Activated naive CD4-positive, alpha-beta T cell treated with anti-CD3 and anti-CD28 coated beads for 36 hours (primary cell): ENCODE measurements at regions not wholly inside any gene's neighbourhood (a gene's known extent, or its start where the extent isn't known, plus 50 kb on each side); places are given as distances from the start of the nearest gene placed in this dataset.

Experiments
- CTCF ChIA-PET: fragments of 350-600 bp; sonication (Branson Sonifier 250); formaldehyde crosslinking; loops from one replicate; lab custom pipeline; 2021; ENCODE audit warnings: antibody characterized with exemption; lab: Charles Lee
- DNase-seq: peaks from one replicate; pipeline ENCODE4 v3.0.0-alpha.2; 2020
- H3K27ac Mint-ChIP-seq: one replicate; pipeline ENCODE4 v1.8.0; 2021; ENCODE audit warnings: mild to moderate bottlenecking, mixed read lengths
- H3K27me3 Mint-ChIP-seq: one replicate; pipeline ENCODE4 v1.8.0; 2021; ENCODE audit warnings: low read depth, mixed read lengths
- H3K36me3 Mint-ChIP-seq: one replicate; pipeline ENCODE4 v1.8.0; 2021; ENCODE audit warnings: low read depth, mixed read lengths
- H3K4me1 Mint-ChIP-seq: one replicate; pipeline ENCODE4 v1.8.0; 2021; ENCODE audit warnings: low read depth, mixed read lengths
- H3K4me3 Mint-ChIP-seq: one replicate; pipeline ENCODE4 v1.8.0; 2021; ENCODE audit warnings: mild to moderate bottlenecking, moderate library complexity, mixed read lengths
- H3K9me3 Mint-ChIP-seq: one replicate; pipeline ENCODE4 v1.8.0; 2021; ENCODE audit warnings: mixed read lengths
- intact Hi-C: fragments of 100-400 bp; cut with micrococcal nuclease; formaldehyde crosslinking; loops from one replicate; pipeline ENCODE4 v1.15.1; 2023

DNA sequence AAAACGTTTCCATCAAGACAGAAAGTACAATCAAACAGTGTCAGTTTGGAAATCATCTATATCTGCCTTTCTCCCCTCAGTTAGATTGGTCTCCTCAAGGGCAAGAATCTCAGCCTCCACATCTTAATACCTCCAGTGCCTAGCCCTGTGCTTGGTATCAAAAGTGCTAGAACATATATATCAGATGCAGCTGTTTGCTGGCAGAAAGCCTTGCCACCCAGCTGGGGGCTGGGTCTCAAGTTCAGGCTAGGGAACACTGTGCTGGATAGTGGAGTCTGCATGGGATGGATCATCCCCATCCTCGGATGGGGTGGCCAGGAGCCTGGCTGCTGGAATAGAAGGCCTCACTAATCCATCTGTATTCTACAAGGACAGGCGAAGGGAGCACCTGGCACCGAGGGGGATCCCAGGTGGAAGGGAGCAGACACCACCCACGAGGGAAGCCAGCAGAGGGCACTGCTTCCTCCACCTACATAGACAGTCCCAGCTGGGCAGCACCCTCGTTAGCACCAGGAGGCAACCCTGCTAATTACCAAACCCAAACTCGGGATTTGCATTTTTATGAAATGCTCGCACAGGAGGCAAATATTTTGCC lies 602.2 kb downstream of the BUD13 start:
- Mint-ChIP-seq H3K4me1 (no peaks in the 10 kb centered on the region), H3K9me3 (no peaks in the 10 kb centered on the region), H3K27me3 (peaks cover 11% of the 10 kb centered on the region), H3K27ac (no peak overlapping the region), H3K36me3 (no peaks in the 10 kb centered on the region), H3K4me3 (no peak overlapping the region)
- intact Hi-C loops: no loop called here
- DNase-seq: no peak
- CTCF ChIA-PET: interaction anchor here (0.6 kb wide), 1 partner anchor 35 kb away, joined by 3 read pairs; no protein-coding TSS in a partner anchor

DNA sequence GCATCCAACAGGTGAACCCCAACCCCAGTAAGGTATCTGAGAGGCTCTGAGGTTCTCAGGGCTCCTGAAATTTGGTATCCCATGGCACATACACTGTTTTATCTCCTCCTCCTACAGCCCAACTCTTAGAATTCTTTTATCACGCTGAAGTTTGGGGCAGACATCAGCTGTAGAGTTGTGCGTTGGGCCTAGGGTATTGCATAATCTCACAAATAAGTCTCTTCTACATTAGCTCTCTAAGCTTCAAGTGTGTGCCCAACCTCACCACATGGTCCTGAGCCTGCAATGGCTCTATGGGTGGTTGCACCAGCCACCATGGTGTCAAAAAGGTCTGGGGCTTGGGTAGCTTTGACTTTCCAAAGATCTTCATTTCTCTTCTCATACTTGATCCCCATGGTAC lies 603.0 kb downstream of the BUD13 start:
- CTCF ChIA-PET: no interaction called here
- Mint-ChIP-seq H3K27ac (no peak overlapping the region), H3K9me3 (no peaks in the 10 kb centered on the region), H3K4me3 (no peak overlapping the region), H3K27me3 (peaks cover 13% of the 10 kb centered on the region), H3K4me1 (no peaks in the 10 kb centered on the region), H3K36me3 (no peaks in the 10 kb centered on the region)
- DNase-seq: no peak
- intact Hi-C loops: no loop called here

DNA sequence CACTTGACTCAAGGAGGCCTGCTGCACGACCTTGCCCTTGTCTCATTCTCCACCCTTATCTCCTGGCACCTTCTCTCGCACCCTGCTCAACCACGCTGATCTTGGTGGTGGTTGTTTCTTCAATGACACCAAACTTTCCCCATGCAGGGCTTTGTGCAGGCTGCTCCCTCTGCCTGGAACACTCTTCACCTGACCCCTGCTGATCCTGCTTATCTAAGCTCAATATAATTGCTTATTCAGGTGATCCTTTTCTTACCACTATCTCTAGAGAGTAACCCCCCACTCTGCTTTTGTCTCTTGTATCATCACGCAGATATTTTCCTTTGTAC lies 604.4 kb downstream of the BUD13 start:
- intact Hi-C loops: no loop called here
- H3K36me3 Mint-ChIP-seq: no peaks in the 10 kb centered on the region
- peaks cover 11% of the 10 kb centered on the region for H3K27me3 Mint-ChIP-seq
- no peak overlapping the region for H3K4me3 Mint-ChIP-seq
- no peaks in the 10 kb centered on the region for H3K4me1 Mint-ChIP-seq
- no peak for DNase-seq
- H3K9me3 Mint-ChIP-seq: no peaks in the 10 kb centered on the region
- CTCF ChIA-PET: no interaction called here
- no peak overlapping the region for H3K27ac Mint-ChIP-seq

DNA sequence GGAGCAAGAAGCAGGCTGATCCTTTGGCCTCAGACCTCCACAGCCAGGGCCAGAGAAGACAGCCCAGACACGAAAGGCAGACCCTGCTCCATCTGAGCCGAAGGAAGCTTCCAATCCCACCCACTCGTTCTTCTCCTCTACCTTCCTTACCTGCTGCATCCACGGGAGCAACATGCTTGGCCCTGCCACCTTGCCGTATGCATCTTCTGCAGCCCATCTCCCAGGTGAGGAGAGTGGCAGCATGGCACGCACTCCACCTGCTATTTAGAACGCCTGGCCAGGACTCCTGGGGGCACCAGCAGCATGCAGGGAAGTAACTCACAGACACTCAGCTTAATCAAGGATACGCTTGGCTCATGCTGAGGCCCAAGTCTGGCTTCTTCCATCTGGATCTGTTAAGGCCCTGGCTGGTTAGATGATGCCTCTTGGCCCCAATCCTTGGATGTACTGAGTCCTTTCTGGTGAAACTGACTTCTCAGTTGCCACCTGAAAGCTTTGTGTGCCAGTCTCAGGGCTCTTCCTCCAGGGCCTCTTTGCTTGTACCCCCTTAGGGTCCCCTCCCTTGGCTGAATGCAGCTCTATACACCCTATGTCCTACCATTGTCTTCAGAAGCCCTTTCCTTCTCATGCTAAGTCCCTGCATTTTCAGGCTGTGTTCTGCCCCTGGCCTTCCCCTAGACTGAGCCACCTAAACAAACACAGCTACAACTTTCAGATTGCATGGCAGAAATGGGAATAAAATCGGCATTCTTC lies 604.9 kb downstream of the BUD13 start:
- Mint-ChIP-seq H3K27ac (no peak overlapping the region), H3K36me3 (no peaks in the 10 kb centered on the region), H3K4me3 (no peak overlapping the region), H3K4me1 (no peaks in the 10 kb centered on the region), H3K9me3 (no peaks in the 10 kb centered on the region), H3K27me3 (peaks cover 14% of the 10 kb centered on the region)
- CTCF ChIA-PET: no interaction called here
- DNase-seq: no peak
- intact Hi-C loops: no loop called here

DNA sequence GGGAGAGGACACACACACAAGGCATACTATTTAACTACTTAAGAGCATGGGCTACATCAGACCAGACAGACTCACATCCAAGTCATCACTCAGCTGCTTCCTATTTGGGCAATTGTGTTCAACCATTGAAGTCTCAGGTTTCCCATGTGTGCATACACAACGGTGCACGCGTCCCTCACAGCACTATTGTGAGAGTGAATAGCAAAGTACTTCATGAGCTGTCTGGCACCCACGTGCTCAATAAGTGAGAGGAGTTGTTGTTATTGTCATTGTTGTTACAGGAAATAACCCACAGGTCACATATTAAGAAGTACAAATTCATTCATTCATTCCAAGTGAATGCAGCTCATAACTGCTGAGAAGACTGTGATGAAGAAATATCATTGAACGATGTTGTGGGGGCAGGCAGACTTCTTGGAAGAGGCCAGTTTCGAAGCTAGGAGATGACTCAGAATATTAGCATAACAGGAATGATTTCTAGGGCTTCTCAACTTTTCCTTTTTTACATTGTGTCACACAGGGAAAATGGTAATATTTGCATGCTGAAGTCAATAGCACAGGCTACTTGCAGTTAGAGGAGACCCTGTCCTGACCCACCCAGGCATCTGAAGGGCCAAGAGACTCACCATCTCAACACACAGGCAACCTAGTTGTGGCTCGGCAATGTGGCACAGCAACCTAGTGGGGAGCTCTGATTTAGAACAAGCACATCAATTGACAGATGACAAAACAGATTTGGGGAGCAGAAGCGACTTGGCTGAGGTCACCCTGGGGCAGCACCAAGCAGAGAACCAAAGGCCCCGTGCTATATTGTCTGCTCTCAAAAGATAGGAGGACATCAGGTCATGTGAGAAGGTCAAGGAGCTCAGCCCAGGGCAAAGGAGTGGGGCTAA lies 606.0 kb downstream of the BUD13 start:
- no peak overlapping the region for H3K4me3 Mint-ChIP-seq
- H3K27ac Mint-ChIP-seq: no peak overlapping the region
- peaks cover 17% of the 10 kb centered on the region for H3K27me3 Mint-ChIP-seq
- no peaks in the 10 kb centered on the region for H3K4me1 Mint-ChIP-seq
- intact Hi-C loops: no loop called here
- no peaks in the 10 kb centered on the region for H3K9me3 Mint-ChIP-seq
- DNase-seq: no peak
- CTCF ChIA-PET: no interaction called here
- H3K36me3 Mint-ChIP-seq: no peaks in the 10 kb centered on the region

DNA sequence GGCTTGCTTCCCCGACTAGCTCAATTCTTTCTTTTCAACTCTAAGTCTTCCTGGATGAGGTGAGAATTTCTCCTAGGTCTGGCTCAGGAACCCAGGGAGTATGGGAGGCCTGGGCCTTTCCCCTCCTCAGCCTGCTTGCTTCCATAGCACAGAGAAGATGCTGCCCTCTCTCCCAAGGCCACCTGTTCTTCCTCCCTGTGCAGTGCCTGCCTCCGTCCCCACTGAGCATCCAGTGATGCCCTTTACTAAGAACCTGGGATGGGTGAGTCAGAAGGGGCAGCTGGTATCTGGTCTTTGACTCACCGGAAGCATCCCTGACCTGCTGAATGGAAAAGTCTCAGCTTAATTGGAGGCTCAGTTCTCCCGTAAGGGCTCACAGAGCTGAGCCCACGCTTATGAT lies 607.9 kb downstream of the BUD13 start:
- no peaks in the 10 kb centered on the region for H3K4me1 Mint-ChIP-seq
- CTCF ChIA-PET: no interaction called here

DNA sequence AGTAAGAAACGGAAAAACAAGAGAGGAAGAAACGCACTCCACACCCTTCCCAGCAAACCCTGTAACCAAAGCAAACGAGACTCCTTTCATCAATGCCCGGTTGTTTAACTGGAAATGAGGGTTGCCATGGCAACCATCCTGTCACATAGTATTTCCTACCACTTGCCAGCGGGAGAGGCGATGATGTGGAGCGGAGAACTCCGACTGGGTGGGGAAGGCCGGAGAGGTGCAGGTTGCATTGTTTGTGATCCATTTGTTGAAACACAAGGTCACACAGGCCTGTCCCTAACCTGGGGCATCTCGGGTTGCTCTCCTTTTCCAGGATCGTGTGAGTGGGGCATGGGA lies 609.9 kb downstream of the BUD13 start:
- no peaks in the 10 kb centered on the region for H3K9me3 Mint-ChIP-seq
- CTCF ChIA-PET: no interaction called here

More for the DNA sequence above, 607.9 kb downstream of the BUD13 start:
- no peak for DNase-seq
- Mint-ChIP-seq H3K9me3 (no peaks in the 10 kb centered on the region), H3K27ac (no peak overlapping the region), H3K4me3 (no peak overlapping the region), H3K27me3 (peaks cover 17% of the 10 kb centered on the region), H3K36me3 (no peaks in the 10 kb centered on the region)
- intact Hi-C loops: no loop called here

DNA sequence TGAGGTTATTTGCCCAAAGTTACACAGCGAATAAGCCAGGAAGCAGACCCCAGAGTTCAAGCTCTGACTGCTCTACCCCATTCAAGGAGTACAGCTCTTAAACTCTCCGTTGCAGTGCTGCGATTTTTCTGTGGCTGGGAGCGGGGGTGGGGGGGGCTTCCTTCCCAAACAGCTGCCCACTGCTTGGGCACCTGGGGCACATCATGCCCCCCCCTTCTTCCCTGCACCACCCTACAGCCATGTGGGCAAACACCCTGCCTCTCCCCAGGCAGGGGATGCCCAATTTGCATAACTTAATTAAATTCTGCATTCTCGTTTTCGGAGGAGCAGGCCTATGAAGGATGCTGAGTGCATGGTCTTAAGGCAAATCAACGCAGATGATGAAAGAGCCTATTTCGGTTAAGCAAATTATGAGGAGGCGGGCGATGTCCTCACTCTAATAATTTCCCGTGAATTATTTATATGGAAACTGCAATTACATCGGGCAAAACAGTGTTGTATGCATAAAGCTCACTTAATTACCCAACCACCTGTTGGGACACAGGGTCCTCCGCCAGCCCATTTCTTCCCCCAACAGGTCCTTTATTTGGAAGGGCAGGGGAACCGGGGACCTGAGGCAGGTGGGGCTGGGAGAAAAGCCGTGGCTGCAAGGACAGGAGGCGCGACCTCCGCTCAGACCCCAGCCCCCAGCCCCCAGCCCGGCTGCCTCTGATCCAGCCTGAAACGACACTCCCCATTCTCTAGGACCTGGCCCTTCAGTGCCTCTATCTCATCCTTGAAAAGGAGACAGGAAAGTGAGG lies 610.5 kb downstream of the BUD13 start:
- H3K27ac Mint-ChIP-seq: no peak overlapping the region
- intact Hi-C loops: no loop called here
- no peaks in the 10 kb centered on the region for H3K4me1 Mint-ChIP-seq
- CTCF ChIA-PET: no interaction called here
- H3K27me3 Mint-ChIP-seq: peaks cover 17% of the 10 kb centered on the region
- H3K36me3 Mint-ChIP-seq: no peaks in the 10 kb centered on the region
- H3K9me3 Mint-ChIP-seq: no peaks in the 10 kb centered on the region
- no peak overlapping the region for H3K4me3 Mint-ChIP-seq
- no peak for DNase-seq

More for the DNA sequence above, 609.9 kb downstream of the BUD13 start:
- intact Hi-C loops: no loop called here
- Mint-ChIP-seq H3K27ac (no peak overlapping the region), H3K27me3 (peaks cover 17% of the 10 kb centered on the region), H3K4me3 (no peak overlapping the region), H3K4me1 (no peaks in the 10 kb centered on the region), H3K36me3 (no peaks in the 10 kb centered on the region)
- DNase-seq: no peak

DNA sequence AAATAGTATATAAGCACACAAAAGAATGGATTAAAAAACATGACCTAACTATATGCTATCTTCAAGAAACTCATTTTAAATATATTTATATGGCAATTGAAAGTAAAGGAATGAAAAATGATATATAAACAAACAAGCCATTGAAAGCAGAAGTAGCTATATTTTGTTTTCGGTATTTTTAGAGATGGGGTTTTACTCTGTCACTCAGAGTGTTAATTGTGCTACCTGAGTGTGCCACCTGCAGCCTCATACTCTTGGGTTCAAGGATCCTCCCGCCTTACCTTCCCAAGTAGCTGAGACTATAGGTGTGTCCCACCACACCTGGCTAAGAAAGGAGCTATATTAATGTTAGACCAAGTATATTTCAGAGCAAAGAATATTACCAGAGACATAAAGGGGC lies 624.1 kb downstream of the BUD13 start:
- intact Hi-C loops: no loop called here
- Mint-ChIP-seq H3K27me3 (peaks cover 7% of the 10 kb centered on the region), H3K9me3 (peaks cover 3% of the 10 kb centered on the region), H3K36me3 (no peaks in the 10 kb centered on the region), H3K27ac (no peak overlapping the region), H3K4me1 (no peaks in the 10 kb centered on the region), H3K4me3 (no peak overlapping the region)
- CTCF ChIA-PET: no interaction called here
- DNase-seq: no peak

DNA sequence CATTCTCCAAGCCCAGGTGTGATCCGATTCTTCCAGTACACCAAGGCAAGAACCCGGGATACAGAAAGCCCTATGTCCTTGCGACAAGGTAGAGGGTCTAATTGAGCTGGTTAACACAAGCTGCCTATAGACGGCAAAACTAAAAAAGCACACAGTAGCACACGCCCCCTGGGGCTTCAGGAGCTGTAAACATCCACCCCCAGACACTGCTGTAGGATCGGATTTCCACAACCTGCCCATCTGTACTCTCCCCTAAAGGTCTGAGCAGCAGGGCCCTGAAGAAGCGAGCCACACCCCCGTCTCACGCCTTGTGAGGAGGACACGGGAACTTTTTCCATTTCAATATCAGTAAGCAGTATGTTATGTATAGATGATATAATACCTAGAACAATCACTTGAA lies 624.7 kb downstream of the BUD13 start:
- intact Hi-C loops: no loop called here
- no peak for DNase-seq
- H3K9me3 Mint-ChIP-seq: peaks cover 3% of the 10 kb centered on the region

DNA sequence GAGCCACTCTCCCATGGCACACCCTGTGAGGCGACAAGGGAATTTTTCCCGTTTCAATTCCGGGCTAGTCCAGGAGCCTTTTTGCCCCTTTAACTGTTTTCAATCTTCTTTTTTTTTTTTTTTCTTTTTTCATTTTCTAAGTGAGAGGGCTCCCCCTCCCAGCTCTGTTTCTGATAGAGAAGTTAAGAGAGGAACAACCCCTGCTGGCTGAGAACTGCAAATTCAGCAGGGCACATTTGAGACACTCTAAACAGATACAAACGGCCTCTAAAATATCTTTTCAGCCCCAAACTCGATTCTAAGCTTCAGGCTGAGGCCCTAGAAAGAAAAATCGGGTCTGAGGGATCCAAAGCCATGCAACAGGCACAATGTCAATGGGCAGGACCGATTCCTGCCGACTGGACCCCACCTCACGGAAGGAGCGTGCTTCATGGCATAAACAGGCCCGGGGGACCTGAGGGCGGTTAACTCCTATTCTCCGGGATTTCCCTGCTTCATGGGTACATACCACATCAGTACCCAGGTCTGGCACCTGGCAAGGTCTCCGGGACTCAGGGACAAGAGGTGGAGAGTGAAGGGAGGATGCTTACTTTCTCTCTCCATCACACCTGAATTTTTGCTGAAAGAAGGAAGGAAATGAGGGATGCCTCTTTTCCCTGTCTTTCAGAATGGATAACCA lies 627.5 kb downstream of the BUD13 start:
- peaks cover 7% of the 10 kb centered on the region for H3K27me3 Mint-ChIP-seq
- CTCF ChIA-PET: no interaction called here
- no peaks in the 10 kb centered on the region for H3K36me3 Mint-ChIP-seq
- intact Hi-C loops: no loop called here
- no peak overlapping the region for H3K4me3 Mint-ChIP-seq
- H3K27ac Mint-ChIP-seq: no peak overlapping the region
- DNase-seq: no peak
- no peaks in the 10 kb centered on the region for H3K9me3 Mint-ChIP-seq
- no peaks in the 10 kb centered on the region for H3K4me1 Mint-ChIP-seq

More for the DNA sequence above, 624.7 kb downstream of the BUD13 start:
- CTCF ChIA-PET: no interaction called here
- H3K27me3 Mint-ChIP-seq: peaks cover 7% of the 10 kb centered on the region
- H3K36me3 Mint-ChIP-seq: no peaks in the 10 kb centered on the region
- H3K27ac Mint-ChIP-seq: no peak overlapping the region
- no peaks in the 10 kb centered on the region for H3K4me1 Mint-ChIP-seq
- H3K4me3 Mint-ChIP-seq: no peak overlapping the region
